Keratinocyte (primary cell): ENCODE measurements at regions not wholly inside any gene's neighbourhood (a gene's known extent, or its start where the extent isn't known, plus 50 kb on each side); places are given as distances from the start of the nearest gene placed in this dataset.

Source experiments
- DNase-seq: peaks from one replicate; pipeline ENCODE4 v3.0.0-alpha.2; 2011; ENCODE audit warnings: low read depth, missing footprints, low spot score
- FAIRE-seq: peaks from 2 replicates; lab custom pipeline; 2011; peaks lifted over from hg19 to GRCh38; lab: Jason Lieb, UNC
- H2AFZ ChIP-seq: 2 replicates; pipeline ENCODE4 v1.6.0; 2012; ENCODE audit warnings: low read length, control low read depth, inconsistent platforms; ENCODE audit not compliant: control insufficient read depth
- H3K27ac ChIP-seq: 2 replicates; pipeline ENCODE4 v1.5.1; 2011; ENCODE audit warnings: low read length; ENCODE audit not compliant: control insufficient read depth, insufficient read depth
- H3K27me3 ChIP-seq: 3 replicates; pipeline ENCODE4 v1.6.0; 2011; ENCODE audit warnings: low read length; ENCODE audit not compliant: control insufficient read depth, insufficient read depth; ENCODE audit errors: extremely low read depth
- H3K36me3 ChIP-seq, 2 experiments: 2 replicates in 1 of 2; 3 replicates in 1 of 2; pipeline ENCODE4 v1.5.1; 2011; ENCODE audit warnings: low read length in 2 of 2, mild to moderate bottlenecking in 1 of 2; ENCODE audit not compliant: control insufficient read depth in 2 of 2, insufficient read depth in 2 of 2; ENCODE audit errors: extremely low read depth in 1 of 2
- H3K4me1 ChIP-seq: 3 replicates; pipeline ENCODE4 v1.5.1; 2011; ENCODE audit warnings: low read length; ENCODE audit not compliant: control insufficient read depth, insufficient read depth; ENCODE audit errors: extremely low read depth
- H3K4me2 ChIP-seq: 3 replicates; pipeline ENCODE4 v1.6.0; 2011; ENCODE audit warnings: low read depth, low read length; ENCODE audit not compliant: control insufficient read depth, insufficient read depth; ENCODE audit errors: extremely low read depth
- H3K4me3 ChIP-seq, 3 experiments: fragments of 200-600 bp in 1 of 3; sonication (generic) in 1 of 3; 2 replicates in 2 of 3; 3 replicates in 1 of 3; pipeline ENCODE4 v1.5.1; 2011 to 2016; ENCODE audit warnings: low read length in 3 of 3, mild to moderate bottlenecking in 3 of 3, control low read depth in 2 of 3, inconsistent platforms in 1 of 3, low read depth in 1 of 3, mixed read lengths in 1 of 3, mixed run types in 1 of 3, moderate library complexity in 1 of 3; ENCODE audit not compliant: control insufficient read depth in 2 of 3, insufficient read depth in 2 of 3; ENCODE audit errors: extremely low read depth in 1 of 3
- H3K79me2 ChIP-seq: 2 replicates; pipeline ENCODE4 v1.6.0; 2012; ENCODE audit warnings: low read length; ENCODE audit not compliant: control insufficient read depth, insufficient read depth
- H3K9ac ChIP-seq: 3 replicates; pipeline ENCODE4 v1.6.0; 2011; ENCODE audit warnings: low read length; ENCODE audit not compliant: control insufficient read depth, insufficient read depth; ENCODE audit errors: extremely low read depth
- H3K9me1 ChIP-seq: 3 replicates; pipeline ENCODE4 v1.6.0; 2011; ENCODE audit warnings: low read length; ENCODE audit not compliant: control insufficient read depth, insufficient read depth; ENCODE audit errors: extremely low read depth
- H3K9me3 ChIP-seq: 2 replicates; pipeline ENCODE4 v1.5.1; 2012; ENCODE audit warnings: low read depth, low read length; ENCODE audit not compliant: control insufficient read depth
- H4K20me1 ChIP-seq: 3 replicates; pipeline ENCODE4 v1.6.0; 2011; ENCODE audit warnings: low read length; ENCODE audit not compliant: control insufficient read depth, insufficient read depth; ENCODE audit errors: extremely low read depth
- EZH2 ChIP-seq: IDR thresholded peaks from one replicate; pipeline ENCODE4 v1.6.1; 2012; ENCODE audit warnings: inconsistent platforms, mild to moderate bottlenecking, low read length, moderate library complexity
- dilution Hi-C: fragments of 300-500 bp; cut with MboI; formaldehyde crosslinking; loops from one replicate; pipeline ENCODE4 v1.7.0; 2020; ENCODE audit warnings: low sequenced_read_pairs; ENCODE audit not compliant: extremely low pct_ligation_motif_present
- TF ChIP-seq, protein P1 (sequence below), 3 experiments: IDR thresholded peaks in 1 of 3; conservative IDR thresholded peaks in 1 of 3; optimal IDR thresholded peaks in 1 of 3; 2 replicates in 2 of 3; 3 replicates in 1 of 3; pipeline versions ENCODE3 to v1.5.1; 2011; ENCODE audit warnings: low read length in 3 of 3, mild to moderate bottlenecking in 3 of 3, moderate library complexity in 2 of 3, control low read depth in 1 of 3, inconsistent platforms in 1 of 3; ENCODE audit not compliant: insufficient read depth in 2 of 3; ENCODE audit errors: extremely low read depth in 1 of 3

DNA sequence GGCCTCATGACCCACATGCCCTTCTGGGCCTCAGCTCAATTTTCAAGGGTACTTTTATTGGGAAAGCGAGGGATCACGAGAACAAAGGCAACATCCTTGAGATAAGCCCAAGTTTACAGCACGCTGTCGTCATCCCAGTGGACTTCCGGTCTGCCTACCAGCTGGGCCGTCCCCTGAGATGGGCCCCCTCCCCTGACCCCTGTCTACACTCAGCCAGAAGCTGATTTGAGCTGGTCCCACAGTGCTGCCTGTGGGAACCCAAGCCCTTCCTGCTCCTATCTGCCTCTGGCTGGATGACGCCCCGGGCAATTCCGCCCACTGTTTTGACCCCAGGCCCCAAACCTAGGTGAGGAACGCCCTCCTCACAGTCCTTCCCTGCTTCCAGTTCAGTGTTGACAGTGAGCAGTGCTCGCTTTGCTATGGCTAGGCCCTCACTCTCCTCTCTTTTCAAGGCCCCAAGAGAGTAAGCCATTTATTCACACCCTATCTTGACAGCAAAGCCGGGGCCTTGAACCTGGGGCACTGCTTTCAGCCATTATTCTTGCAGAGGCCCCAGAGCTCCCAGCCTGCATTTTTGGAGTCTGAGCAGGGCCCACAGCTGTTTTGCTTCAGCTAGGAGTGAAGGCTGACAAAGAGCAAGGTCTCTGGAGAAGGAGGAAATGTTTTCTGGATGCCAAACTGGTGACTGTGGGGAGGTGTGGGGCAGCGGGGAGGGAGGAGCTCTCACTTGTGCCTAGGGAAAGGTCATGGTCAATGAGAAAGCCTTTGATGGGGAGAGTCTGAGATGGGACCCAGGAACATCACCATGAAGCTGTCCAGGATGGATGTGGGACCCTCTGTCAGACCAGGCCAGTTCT lies 164.6 kb upstream of the BCOR start:
- H3K36me3 ChIP-seq = no peaks in the 10 kb centered on the region
- peaks cover 3% of the 10 kb centered on the region for H3K4me1 ChIP-seq
- dilution Hi-C loops = no loop called here
- FAIRE-seq (no peak), DNase-seq (no peak)
- no peak overlapping the region for H3K9ac ChIP-seq
- no peaks in the 10 kb centered on the region for H3K27me3 ChIP-seq
- H3K9me1 ChIP-seq = no peaks in the 10 kb centered on the region
- TF ChIP-seq, protein P1, sequence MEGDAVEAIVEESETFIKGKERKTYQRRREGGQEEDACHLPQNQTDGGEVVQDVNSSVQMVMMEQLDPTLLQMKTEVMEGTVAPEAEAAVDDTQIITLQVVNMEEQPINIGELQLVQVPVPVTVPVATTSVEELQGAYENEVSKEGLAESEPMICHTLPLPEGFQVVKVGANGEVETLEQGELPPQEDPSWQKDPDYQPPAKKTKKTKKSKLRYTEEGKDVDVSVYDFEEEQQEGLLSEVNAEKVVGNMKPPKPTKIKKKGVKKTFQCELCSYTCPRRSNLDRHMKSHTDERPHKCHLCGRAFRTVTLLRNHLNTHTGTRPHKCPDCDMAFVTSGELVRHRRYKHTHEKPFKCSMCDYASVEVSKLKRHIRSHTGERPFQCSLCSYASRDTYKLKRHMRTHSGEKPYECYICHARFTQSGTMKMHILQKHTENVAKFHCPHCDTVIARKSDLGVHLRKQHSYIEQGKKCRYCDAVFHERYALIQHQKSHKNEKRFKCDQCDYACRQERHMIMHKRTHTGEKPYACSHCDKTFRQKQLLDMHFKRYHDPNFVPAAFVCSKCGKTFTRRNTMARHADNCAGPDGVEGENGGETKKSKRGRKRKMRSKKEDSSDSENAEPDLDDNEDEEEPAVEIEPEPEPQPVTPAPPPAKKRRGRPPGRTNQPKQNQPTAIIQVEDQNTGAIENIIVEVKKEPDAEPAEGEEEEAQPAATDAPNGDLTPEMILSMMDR (optimal IDR thresholded peaks at IDR 0.05 in 1 of 3, IDR thresholded peaks at IDR 0.05 in 1 of 3, conservative IDR thresholded peaks at IDR 0.05 in 1 of 3; ENCODE audit: extremely low read depth in 1 of 3, insufficient read depth in 2 of 3, low read length in 3 of 3) = no peak
- TF ChIP-seq EZH2 = no peak
- no peak overlapping the region for H3K4me3 ChIP-seq
- H2AFZ ChIP-seq = peak overlapping the region; percentile 13
- H3K9me3 ChIP-seq = no peaks in the 10 kb centered on the region
- H3K4me2 ChIP-seq = no peak overlapping the region
- H3K79me2 ChIP-seq = no peaks in the 10 kb centered on the region
- H4K20me1 ChIP-seq = no peaks in the 10 kb centered on the region
- H3K27ac ChIP-seq = no peak overlapping the region

DNA sequence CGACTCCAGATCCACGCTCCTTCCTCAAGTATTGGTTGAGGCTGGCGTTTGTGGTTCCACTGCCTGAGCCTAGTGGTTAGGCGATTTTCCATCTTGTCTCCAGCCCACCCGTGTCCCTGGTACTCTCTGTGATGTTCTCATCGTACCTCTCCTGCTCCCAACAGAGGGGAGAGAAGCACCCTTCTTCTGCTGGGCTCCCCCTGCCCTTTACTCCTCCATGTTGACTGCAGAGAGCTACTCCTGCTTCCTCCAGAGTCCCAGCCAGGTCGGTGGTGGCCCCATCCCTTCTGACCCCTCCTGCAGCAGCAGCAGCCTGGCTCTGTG lies 164.0 kb upstream of the BCOR start:
- Histone ChIP-seq H2AFZ (no peak overlapping the region), H3K9me3 (no peaks in the 10 kb centered on the region), H3K4me3 (no peak overlapping the region), H3K9ac (no peak overlapping the region), H3K36me3 (no peaks in the 10 kb centered on the region), H3K79me2 (no peaks in the 10 kb centered on the region), H3K27me3 (no peaks in the 10 kb centered on the region), H3K27ac (no peak overlapping the region), H3K4me2 (no peak overlapping the region), H3K9me1 (no peaks in the 10 kb centered on the region), H3K4me1 (no peaks in the 10 kb centered on the region), H4K20me1 (no peaks in the 10 kb centered on the region)
- DNase-seq (no peak), FAIRE-seq (no peak)
- dilution Hi-C loops = no loop called here
- TF ChIP-seq, protein P1 (optimal IDR thresholded peaks at IDR 0.05 in 1 of 3, IDR thresholded peaks at IDR 0.05 in 1 of 3, conservative IDR thresholded peaks at IDR 0.05 in 1 of 3; ENCODE audit: extremely low read depth in 1 of 3, insufficient read depth in 2 of 3, low read length in 3 of 3) = no peak
- TF ChIP-seq EZH2 = no peak
